ENCODE measurements at regions not wholly inside any gene's neighbourhood (a gene's known extent, or its start where the extent isn't known, plus 50 kb on each side); places are given as distances from the start of the nearest gene placed in this dataset.

- H3K4me2 ChIP-seq (ENCODE audit: extremely low read depth, insufficient read depth, low read length): no peak overlapping the region
- no peaks in the 10 kb centered on the region for H3K4me1 ChIP-seq (ENCODE audit: control insufficient read depth, extremely low read depth, insufficient read depth, low read length)
- no peak overlapping the region for H3K27ac ChIP-seq (ENCODE audit: insufficient read depth, low read length)
- H3K9me3 ChIP-seq (ENCODE audit: control insufficient read depth, insufficient read depth, low read depth, low read length): no peaks in the 10 kb centered on the region
- no peak for TF ChIP-seq CTCF (conservative IDR thresholded peaks at IDR 0.05 in 1 of 2, IDR thresholded peaks at IDR 0.05 in 1 of 2; ENCODE audit: low read depth in 1 of 2, low read length in 2 of 2)
- no peaks in the 10 kb centered on the region for H3K27me3 ChIP-seq (ENCODE audit: control insufficient read depth, insufficient read depth, low read length)
- no peak overlapping the region for H3K9ac ChIP-seq (ENCODE audit: insufficient read depth, low read length)
- H4K20me1 ChIP-seq (ENCODE audit: control insufficient read depth, extremely low read depth, insufficient read depth, low read length): no peaks in the 10 kb centered on the region
- no peak overlapping the region for H3K4me3 ChIP-seq (replicated peaks in 1 of 4; ENCODE audit: control extremely low read depth in 1 of 4, insufficient read depth in 1 of 4, low read depth in 3 of 4, low read length in 4 of 4)
- no peaks in the 10 kb centered on the region for H3K36me3 ChIP-seq (ENCODE audit: control insufficient read depth, insufficient read depth, low read length)
- peak in 1 of 2 donors; percentile 6 for DNase-seq (ENCODE audit: low read depth in 2 of 2)
- no peak overlapping the region for H2AFZ ChIP-seq (ENCODE audit: low read length)
- no peaks in the 10 kb centered on the region for H3K79me2 ChIP-seq (ENCODE audit: control insufficient read depth, insufficient read depth, low read length)
Measured at GRCh38 chr9:2377117-2377516, 244.5 kb upstream of the VLDLR start.

DNA sequence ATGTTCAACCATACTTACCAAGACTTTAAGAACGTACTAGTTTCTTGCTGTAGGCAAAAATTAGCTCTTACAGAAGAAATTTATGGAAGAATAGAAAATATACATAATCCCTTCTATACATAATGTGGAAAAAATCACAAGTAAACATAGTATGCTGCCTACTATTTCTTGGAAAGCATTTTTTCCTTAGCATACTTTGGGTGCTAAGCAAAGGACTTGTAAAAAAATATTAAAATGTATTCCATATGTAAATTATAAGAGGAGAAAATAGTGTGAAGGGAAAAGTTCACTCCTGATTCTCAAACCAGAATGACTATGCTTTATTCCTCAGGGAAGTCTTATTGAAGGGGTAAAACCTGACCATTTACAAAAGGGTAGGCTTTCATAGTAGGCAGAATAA lies 243.8 kb upstream of the VLDLR start:
- no peaks in the 10 kb centered on the region for H4K20me1 ChIP-seq (ENCODE audit: control insufficient read depth, extremely low read depth, insufficient read depth, low read length)
- TF ChIP-seq CTCF (conservative IDR thresholded peaks at IDR 0.05 in 1 of 2, IDR thresholded peaks at IDR 0.05 in 1 of 2; ENCODE audit: low read depth in 1 of 2, low read length in 2 of 2) (no peak), EZH2 (IDR thresholded peaks at IDR 0.05; ENCODE audit: low read length, missing control alignments) (no peak)
- no peaks in the 10 kb centered on the region for H3K4me1 ChIP-seq (ENCODE audit: control insufficient read depth, extremely low read depth, insufficient read depth, low read length)
- H2AFZ ChIP-seq (ENCODE audit: low read length): no peak overlapping the region
- H3K27me3 ChIP-seq (ENCODE audit: control insufficient read depth, insufficient read depth, low read length): no peaks in the 10 kb centered on the region
- no peak for DNase-seq (ENCODE audit: low read depth in 2 of 2)
- no peak overlapping the region for H3K27ac ChIP-seq (ENCODE audit: insufficient read depth, low read length)
- H3K9me3 ChIP-seq (ENCODE audit: control insufficient read depth, insufficient read depth, low read depth, low read length): no peaks in the 10 kb centered on the region
- H3K9ac ChIP-seq (ENCODE audit: insufficient read depth, low read length): no peak overlapping the region
- no peaks in the 10 kb centered on the region for H3K79me2 ChIP-seq (ENCODE audit: control insufficient read depth, insufficient read depth, low read length)
- H3K4me2 ChIP-seq (ENCODE audit: extremely low read depth, insufficient read depth, low read length): no peak overlapping the region
- H3K36me3 ChIP-seq (ENCODE audit: control insufficient read depth, insufficient read depth, low read length): no peaks in the 10 kb centered on the region
- no peak overlapping the region for H3K4me3 ChIP-seq (replicated peaks in 1 of 4; ENCODE audit: control extremely low read depth in 1 of 4, insufficient read depth in 1 of 4, low read depth in 3 of 4, low read length in 4 of 4)

- no peaks in the 10 kb centered on the region for H3K27me3 ChIP-seq (ENCODE audit: control insufficient read depth, insufficient read depth, low read length)
- no peak for TF ChIP-seq EZH2 (IDR thresholded peaks at IDR 0.05; ENCODE audit: low read length, missing control alignments)
- no peak for TF ChIP-seq CTCF (conservative IDR thresholded peaks at IDR 0.05 in 1 of 2, IDR thresholded peaks at IDR 0.05 in 1 of 2; ENCODE audit: low read depth in 1 of 2, low read length in 2 of 2)
- no peaks in the 10 kb centered on the region for H3K9me3 ChIP-seq (ENCODE audit: control insufficient read depth, insufficient read depth, low read depth, low read length)
- H3K4me3 ChIP-seq (replicated peaks in 1 of 4; ENCODE audit: control extremely low read depth in 1 of 4, insufficient read depth in 1 of 4, low read depth in 3 of 4, low read length in 4 of 4): no peak overlapping the region
- no peaks in the 10 kb centered on the region for H4K20me1 ChIP-seq (ENCODE audit: control insufficient read depth, extremely low read depth, insufficient read depth, low read length)
- H3K4me1 ChIP-seq (ENCODE audit: control insufficient read depth, extremely low read depth, insufficient read depth, low read length): no peaks in the 10 kb centered on the region
- H2AFZ ChIP-seq (ENCODE audit: low read length): no peak overlapping the region
- no peak overlapping the region for H3K4me2 ChIP-seq (ENCODE audit: extremely low read depth, insufficient read depth, low read length)
- H3K79me2 ChIP-seq (ENCODE audit: control insufficient read depth, insufficient read depth, low read length): no peaks in the 10 kb centered on the region
- DNase-seq (ENCODE audit: low read depth in 2 of 2): no peak
- H3K36me3 ChIP-seq (ENCODE audit: control insufficient read depth, insufficient read depth, low read length): no peaks in the 10 kb centered on the region
- H3K27ac ChIP-seq (ENCODE audit: insufficient read depth, low read length): no peak overlapping the region
- H3K9ac ChIP-seq (ENCODE audit: insufficient read depth, low read length): no peak overlapping the region
Measured at GRCh38 chr9:2378266-2378665, 243.3 kb upstream of the VLDLR start.

Measured in fibroblast of lung (primary cell).